Inflammatory macrophage treated with lipopolysaccharide for 4 hours (primary cell): ENCODE measurements at regions not wholly inside any gene's neighbourhood (a gene's known extent, or its start where the extent isn't known, plus 50 kb on each side); places are given as distances from the start of the nearest gene placed in this dataset.

Experiments
- DNase-seq: peaks from one replicate; pipeline ENCODE4 v3.0.0-alpha.2; 2020

GRCh38 chr12:114955414-114956014 is 271.5 kb upstream of the TBX3 start:
- peak; percentile 60 for DNase-seq

- DNase-seq: no peak
Observed at GRCh38 chr12:114954511-114955055, 270.6 kb upstream of the TBX3 start.

DNA sequence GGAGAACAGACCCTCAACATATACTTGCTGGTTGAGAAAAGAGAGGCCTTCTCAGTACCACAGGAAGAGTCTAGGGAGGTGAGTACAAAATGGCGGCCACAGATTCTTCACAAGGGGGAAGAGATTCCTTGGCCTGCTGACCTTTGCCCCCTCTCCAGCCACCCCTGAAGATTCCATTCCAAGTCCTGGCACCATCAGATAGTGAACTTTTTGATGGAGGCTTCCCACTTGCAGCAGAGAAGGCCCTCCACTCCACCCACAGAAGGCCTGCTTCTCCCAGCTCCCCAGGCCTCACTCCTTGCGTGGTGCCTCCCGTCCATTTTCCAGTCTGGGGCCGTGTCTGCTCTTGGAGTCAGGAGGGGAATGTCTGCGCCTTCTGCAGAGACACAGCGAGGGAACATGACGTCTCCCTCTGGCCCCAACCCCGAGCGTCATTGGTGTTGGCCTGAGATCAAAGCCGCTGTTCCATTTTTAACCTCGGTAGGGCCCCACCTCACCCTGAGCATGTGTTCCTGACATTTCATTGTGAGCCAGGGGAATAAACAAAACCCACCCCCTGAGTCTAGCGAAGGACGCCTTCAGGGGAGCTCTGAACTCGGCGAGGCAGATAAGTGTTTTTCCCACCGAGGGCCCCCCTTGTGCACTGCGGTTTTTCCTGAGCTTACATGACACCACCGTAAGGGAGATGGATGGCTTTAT is 268.7 kb upstream of the TBX3 start:
- no peak for DNase-seq

DNA sequence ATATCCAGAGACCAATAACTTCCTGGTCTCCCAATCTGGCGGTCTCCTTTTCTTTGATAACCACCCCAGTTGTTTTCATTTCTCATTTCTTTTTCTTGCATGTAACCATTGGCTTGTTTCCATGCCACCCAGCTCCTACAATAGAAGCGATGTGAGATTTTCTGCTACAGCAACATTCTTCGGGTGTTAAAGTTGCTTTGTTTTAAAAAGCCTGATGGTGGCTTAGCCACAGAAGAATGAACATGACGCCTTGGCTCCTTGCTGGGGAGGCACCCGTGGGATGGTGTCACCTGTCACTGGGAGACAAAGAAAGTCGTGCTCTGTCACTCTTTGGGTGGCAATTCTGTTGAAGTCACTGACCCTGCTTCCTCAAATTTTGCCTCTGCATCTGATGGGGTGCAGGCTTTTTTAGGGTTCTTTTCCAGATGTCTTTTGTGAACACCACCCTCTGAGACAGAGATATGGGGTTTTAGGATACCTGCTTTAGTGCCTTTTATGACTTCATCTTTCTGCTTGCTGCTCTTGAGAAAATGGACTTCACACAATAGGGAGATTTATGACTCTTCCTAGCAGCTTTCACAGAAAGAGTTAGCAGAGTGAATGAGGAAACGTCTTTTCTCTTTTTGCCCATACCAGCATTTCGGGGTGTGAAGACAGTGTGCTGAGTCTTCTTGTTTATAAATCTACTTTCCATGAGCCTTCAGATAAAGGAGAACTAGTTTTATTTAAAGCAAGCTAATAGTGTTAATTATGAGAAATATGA is 265.3 kb upstream of the TBX3 start:
- no peak for DNase-seq

- DNase-seq: no peak
Observed at GRCh38 chr12:114945351-114945750, 261.4 kb upstream of the TBX3 start.

- DNase-seq: no peak
Observed at GRCh38 chr12:114944736-114945135, 260.8 kb upstream of the TBX3 start.

- DNase-seq: no peak
Observed at GRCh38 chr12:114943601-114944000, 259.6 kb upstream of the TBX3 start.

- DNase-seq: no peak
Observed at GRCh38 chr12:114938487-114939210, 254.7 kb upstream of the TBX3 start.

GRCh38 chr12:114936148-114937079 is 252.4 kb upstream of the TBX3 start:
- no peak for DNase-seq

GRCh38 chr12:114935658-114936057 is 251.7 kb upstream of the TBX3 start:
- DNase-seq: no peak

DNA sequence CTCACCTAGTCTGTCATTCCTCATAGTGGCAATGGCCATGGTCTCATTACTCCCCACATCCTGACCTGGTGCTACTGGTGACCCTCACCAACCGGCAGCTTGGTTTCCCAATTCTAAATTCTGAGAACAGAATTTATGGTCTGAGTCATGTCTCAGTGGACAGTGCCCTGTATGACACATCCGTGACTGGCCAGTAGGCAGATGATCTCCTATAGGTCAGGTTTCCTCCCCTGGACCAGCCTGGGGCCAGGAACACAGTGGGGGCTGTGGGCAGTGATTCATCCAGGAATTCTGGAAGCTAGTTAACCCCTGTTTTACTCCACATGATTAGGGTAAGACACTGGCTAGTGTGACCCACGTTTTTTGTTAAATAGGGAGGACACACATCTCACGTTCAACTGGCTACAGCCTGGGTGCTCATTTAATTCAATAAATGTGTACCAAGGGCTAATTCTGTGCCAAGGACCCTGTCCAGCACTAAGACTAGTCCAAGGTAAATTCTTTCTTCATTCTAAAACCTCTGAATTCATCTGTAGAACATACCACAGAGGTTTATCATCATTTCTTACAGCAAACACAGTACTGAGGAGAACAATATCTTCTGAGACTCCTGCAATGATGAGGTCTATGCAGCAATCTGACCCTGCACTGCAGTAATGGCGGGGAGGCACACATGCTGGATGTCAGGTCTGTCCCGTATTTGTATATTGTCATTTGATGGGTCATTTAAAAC is 249.6 kb upstream of the TBX3 start:
- DNase-seq: no peak

DNA sequence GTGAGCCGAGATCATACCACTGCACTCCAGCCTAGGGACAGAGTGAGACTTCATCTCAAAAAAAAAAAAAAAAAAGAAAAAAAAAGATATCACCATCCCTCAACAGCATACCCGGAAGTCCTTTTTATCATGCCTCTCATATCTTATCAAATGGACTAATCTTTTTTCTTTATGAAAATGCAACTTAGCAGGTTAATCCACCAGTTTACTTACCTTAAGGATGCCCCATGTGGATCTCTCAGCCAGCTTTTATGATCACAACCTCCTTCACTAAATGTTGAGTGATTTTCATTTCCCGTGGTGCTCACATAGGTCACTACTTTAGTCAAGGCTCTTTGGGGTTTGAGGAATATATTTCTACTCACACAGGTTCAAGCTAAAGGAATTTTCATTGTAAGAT is 248.8 kb upstream of the TBX3 start:
- no peak for DNase-seq

DNA sequence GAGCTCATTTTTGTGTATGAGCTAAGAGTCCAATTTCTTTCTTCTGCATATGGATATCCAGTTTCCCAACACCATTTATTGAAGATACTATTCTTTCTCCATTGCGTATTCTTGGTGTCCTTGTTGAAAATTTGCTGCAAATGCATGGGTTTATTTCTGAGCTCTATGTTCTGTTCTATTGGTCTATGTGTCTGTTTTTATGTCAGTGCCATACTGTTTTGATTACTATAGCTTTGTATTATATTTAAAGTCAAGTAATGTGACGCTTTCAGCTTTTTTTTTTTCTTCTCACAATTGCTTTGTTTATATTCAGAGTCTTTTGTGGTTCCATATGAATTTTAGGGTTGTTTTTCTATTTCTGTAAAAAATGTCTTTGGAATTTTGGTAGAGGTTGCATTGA is 247.1 kb upstream of the TBX3 start:
- no peak for DNase-seq

- DNase-seq: no peak
Observed at GRCh38 chr12:114926341-114926740, 242.4 kb upstream of the TBX3 start.

DNA sequence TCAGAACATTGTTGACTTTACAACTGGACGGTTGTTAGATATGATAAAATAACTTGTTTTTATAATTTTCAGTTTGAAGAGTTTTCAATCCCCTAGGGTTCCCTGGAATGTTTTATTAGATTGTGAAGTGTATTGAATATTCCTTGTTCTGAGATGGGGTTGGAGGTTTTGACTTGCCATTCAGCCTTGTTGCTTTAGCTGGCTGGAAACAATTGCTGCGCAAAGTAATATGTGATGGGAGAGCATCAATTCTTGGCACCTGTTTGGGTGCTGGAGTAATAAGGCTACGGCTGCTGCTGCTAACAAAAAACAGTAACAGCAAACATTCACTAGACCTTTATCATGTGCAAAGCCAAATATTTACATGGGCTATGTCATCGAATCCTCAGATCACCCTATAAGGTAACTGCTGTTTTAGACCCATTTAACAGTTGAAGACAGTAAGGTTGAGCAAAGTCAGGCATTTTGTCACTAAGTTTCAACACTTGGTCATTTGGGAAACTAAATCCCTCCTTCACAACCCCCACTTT is 241.0 kb upstream of the TBX3 start:
- no peak for DNase-seq

- DNase-seq: peak; percentile 48
Observed at GRCh38 chr12:114921781-114922180, 237.8 kb upstream of the TBX3 start.

DNA sequence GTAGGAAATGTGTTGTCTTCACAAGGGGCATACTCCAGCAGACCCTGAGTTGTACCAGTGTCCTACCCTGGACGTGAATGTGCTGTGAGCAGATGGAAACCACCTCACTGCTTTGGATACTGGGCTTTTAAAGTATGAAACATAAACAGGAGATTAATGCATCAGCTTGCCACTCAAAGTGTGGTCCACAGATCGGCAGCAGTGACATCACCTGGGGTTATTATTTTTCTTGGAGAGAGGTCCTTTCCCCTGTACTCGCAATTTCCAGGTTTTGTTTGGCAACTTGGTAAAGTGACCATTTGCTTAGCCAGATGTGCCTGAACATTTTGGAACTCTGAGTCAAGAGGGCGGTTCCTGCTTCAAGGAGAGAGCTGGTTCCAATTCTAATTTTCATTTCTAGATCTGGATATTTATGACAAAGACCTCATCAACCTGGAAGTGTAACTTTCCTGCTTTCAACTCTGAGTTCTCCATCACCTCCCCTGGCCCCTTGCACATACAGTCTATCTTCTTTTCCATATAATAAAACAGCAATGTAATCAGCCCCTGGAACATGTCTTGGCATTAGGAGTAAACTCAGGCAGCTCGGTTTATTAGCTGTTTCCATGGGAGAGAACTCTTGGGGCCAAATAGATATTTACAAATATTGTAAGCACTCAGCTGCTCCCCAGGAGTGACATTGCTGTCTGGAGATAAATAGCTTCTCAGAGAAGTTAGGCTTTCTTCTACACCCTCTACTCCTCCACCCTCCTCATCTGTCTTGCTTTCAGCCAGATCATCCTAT is 237.0 kb upstream of the TBX3 start:
- no peak for DNase-seq

GRCh38 chr12:114919479-114919878 is 235.5 kb upstream of the TBX3 start:
- DNase-seq: no peak

GRCh38 chr12:114918535-114919233 is 234.7 kb upstream of the TBX3 start:
- DNase-seq: no peak

GRCh38 chr12:114917953-114918352 is 234.0 kb upstream of the TBX3 start:
- DNase-seq: no peak
